HG02759 (cell line): ENCODE measurements at regions not wholly inside any gene's neighbourhood (a gene's known extent, or its start where the extent isn't known, plus 50 kb on each side); places are given as distances from the start of the nearest gene placed in this dataset.

Source experiments
- ATAC-seq: cut with Tn5 transposase; IDR thresholded peaks from one replicate; pipeline ENCODE4 v1.9.1; 2021; ENCODE audit warnings: mild to moderate bottlenecking, moderate library complexity; ENCODE audit not compliant: unreplicated experiment

- no peak for ATAC-seq
Observed at GRCh38 chr9:23153058-23153457, 673.0 kb downstream of the ELAVL2 start.

GRCh38 chr9:23160491-23160890, 665.5 kb downstream of the ELAVL2 start:
- no peak for ATAC-seq

- ATAC-seq = no peak
Observed at GRCh38 chr9:23160952-23161469, 665.0 kb downstream of the ELAVL2 start.

GRCh38 chr9:23162789-23163188, 663.3 kb downstream of the ELAVL2 start:
- no peak for ATAC-seq

- ATAC-seq = no peak
Observed at GRCh38 chr9:23171479-23171878, 654.6 kb downstream of the ELAVL2 start.

GRCh38 chr9:23172206-23172605, 653.8 kb downstream of the ELAVL2 start:
- no peak for ATAC-seq

GRCh38 chr9:23172979-23173637, 652.9 kb downstream of the ELAVL2 start:
- ATAC-seq = no peak

- no peak for ATAC-seq
Observed at GRCh38 chr9:23194281-23194680, 631.8 kb downstream of the ELAVL2 start.

- no peak for ATAC-seq
Observed at GRCh38 chr9:23215688-23216087, 610.4 kb downstream of the ELAVL2 start.

- ATAC-seq = no peak
Observed at GRCh38 chr9:23219471-23219870, 606.6 kb downstream of the ELAVL2 start.

GRCh38 chr9:23220171-23220570, 605.9 kb downstream of the ELAVL2 start:
- no peak for ATAC-seq

- ATAC-seq = no peak
Observed at GRCh38 chr9:23220957-23221356, 605.1 kb downstream of the ELAVL2 start.

GRCh38 chr9:23229890-23230317, 596.1 kb downstream of the ELAVL2 start:
- no peak for ATAC-seq

GRCh38 chr9:23232831-23233230, 593.2 kb downstream of the ELAVL2 start:
- no peak for ATAC-seq

- ATAC-seq = no peak
Observed at GRCh38 chr9:23243523-23243922, 582.5 kb downstream of the ELAVL2 start.

GRCh38 chr9:23245067-23245466, 581.0 kb downstream of the ELAVL2 start:
- ATAC-seq = no peak

GRCh38 chr9:23254404-23255184, 571.4 kb downstream of the ELAVL2 start:
- no peak for ATAC-seq

- no peak for ATAC-seq
Observed at GRCh38 chr9:23255346-23255745, 570.7 kb downstream of the ELAVL2 start.

GRCh38 chr9:23258569-23258968, 567.5 kb downstream of the ELAVL2 start:
- no peak for ATAC-seq

GRCh38 chr9:23278561-23278960, 547.5 kb downstream of the ELAVL2 start:
- ATAC-seq = no peak

- no peak for ATAC-seq
Observed at GRCh38 chr9:23287390-23287789, 538.6 kb downstream of the ELAVL2 start.

GRCh38 chr9:23288545-23288944, 537.5 kb downstream of the ELAVL2 start:
- no peak for ATAC-seq
